ENCODE measurements at regions not wholly inside any gene's neighbourhood (a gene's known extent, or its start where the extent isn't known, plus 50 kb on each side); places are given as distances from the start of the nearest gene placed in this dataset.

DNA sequence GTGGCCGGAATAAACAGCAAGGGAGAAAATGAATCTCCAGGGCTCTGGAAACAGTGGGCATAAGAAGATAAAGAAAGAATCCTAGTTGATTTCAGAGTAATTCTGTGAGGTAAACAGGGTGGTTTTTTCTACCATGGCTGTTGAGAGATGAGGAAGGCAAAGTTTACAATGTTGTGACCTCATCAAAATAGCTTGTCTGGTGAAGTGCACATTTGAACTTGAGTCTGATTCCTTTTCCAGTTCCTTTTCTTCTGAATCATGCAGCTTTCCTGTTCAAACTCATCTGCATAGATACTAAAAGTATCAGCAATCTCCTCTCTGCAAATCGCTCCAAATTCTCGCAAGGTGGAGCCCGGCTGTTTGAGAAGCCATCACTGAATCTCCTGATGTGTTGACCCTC lies 161.7 kb downstream of the PLPP3 start (continued):
- TF ChIP-seq E2F4 (IDR thresholded peaks at IDR 0.05; ENCODE audit: low read depth, low read length) (no peak), RCOR1 (conservative IDR thresholded peaks at IDR 0.05; ENCODE audit: low read depth, low read length) (no peak), YY1 (IDR thresholded peaks at IDR 0.05; ENCODE audit: low read depth, low read length) (no peak)

- no peak for FAIRE-seq
Observed at GRCh38 chr1:56416495-56416894, 162.9 kb downstream of the PLPP3 start.

More at GRCh38 chr1:56416495-56416894, 162.9 kb downstream of the PLPP3 start:
- Histone ChIP-seq H3K79me2 (ENCODE audit: control insufficient read depth, insufficient read depth, low read length) (no peaks in the 10 kb centered on the region), H3K4me1 (ENCODE audit: control insufficient read depth, insufficient read depth, low read length) (no peaks in the 10 kb centered on the region), H3K9ac (ENCODE audit: control insufficient read depth, insufficient read depth, low read length) (no peak overlapping the region), H3K36me3 (ENCODE audit: control insufficient read depth in 2 of 2, insufficient read depth in 2 of 2, low read length in 1 of 2) (no peaks in the 10 kb centered on the region), H2AFZ (ENCODE audit: control insufficient read depth, low read depth, low read length) (no peak overlapping the region), H4K20me1 (ENCODE audit: control insufficient read depth, insufficient read depth) (no peaks in the 10 kb centered on the region), H3K27ac (ENCODE audit: control insufficient read depth, insufficient read depth) (no peak overlapping the region), H3K9me3 (replicated peaks; ENCODE audit: control insufficient read depth, insufficient read depth, low read length) (no peaks in the 10 kb centered on the region), H3K4me2 (ENCODE audit: control insufficient read depth, insufficient read depth) (no peak overlapping the region), H3K4me3 (no peak overlapping the region), H3K27me3 (replicated peaks in 1 of 2; ENCODE audit: control insufficient read depth in 2 of 2, insufficient read depth in 2 of 2, low read length in 1 of 2) (no peaks in the 10 kb centered on the region)
- in situ Hi-C loops (cut with MboI) (no loop called here), intact Hi-C loops (cut with micrococcal nuclease; ENCODE audit: unreplicated experiment) (no loop called here)
- SMC1A ChIA-PET (ENCODE audit: uncharacterized antibody, unreplicated experiment) = interaction anchor here (1.7 kb wide), 1 partner anchor 120 kb away, joined by 3 read pairs; no protein-coding TSS in a partner anchor
- CTCF ChIA-PET = no interaction called here
- ATAC-seq (peak; percentile 55), DNase-seq (ENCODE audit: low read depth, low spot score) (no peak)
- POLR2A ChIA-PET = no interaction called here
- no TSS peak for BruUV-seq (replicated peaks)
- RAD21 ChIA-PET (ENCODE audit: unreplicated experiment) = no interaction called here
- 0% methylated on average over 2 of the region's 2 CpGs for WGBS (ENCODE audit: insufficient coverage, insufficient replicate concordance, low lambda C conversion rate, missing lambda C conversion rate)
- TF ChIP-seq IRF5 (IDR thresholded peaks at IDR 0.05; ENCODE audit: borderline replicate concordance) (no peak), SMAD1 (IDR thresholded peaks at IDR 0.05; ENCODE audit: low read depth, partially characterized antibody) (no peak), ZBTB33 (IDR thresholded peaks at IDR 0.05) (no peak), EED (IDR thresholded peaks at IDR 0.05; ENCODE audit: low read depth) (no peak), RELB (IDR thresholded peaks at IDR 0.05; ENCODE audit: low read depth) (no peak), SMARCA5 (IDR thresholded peaks at IDR 0.05) (no peak), YBX1 (IDR thresholded peaks at IDR 0.05) (no peak), IKZF2 (IDR thresholded peaks at IDR 0.05) (no peak)
- TF ChIP-seq, protein P1, sequence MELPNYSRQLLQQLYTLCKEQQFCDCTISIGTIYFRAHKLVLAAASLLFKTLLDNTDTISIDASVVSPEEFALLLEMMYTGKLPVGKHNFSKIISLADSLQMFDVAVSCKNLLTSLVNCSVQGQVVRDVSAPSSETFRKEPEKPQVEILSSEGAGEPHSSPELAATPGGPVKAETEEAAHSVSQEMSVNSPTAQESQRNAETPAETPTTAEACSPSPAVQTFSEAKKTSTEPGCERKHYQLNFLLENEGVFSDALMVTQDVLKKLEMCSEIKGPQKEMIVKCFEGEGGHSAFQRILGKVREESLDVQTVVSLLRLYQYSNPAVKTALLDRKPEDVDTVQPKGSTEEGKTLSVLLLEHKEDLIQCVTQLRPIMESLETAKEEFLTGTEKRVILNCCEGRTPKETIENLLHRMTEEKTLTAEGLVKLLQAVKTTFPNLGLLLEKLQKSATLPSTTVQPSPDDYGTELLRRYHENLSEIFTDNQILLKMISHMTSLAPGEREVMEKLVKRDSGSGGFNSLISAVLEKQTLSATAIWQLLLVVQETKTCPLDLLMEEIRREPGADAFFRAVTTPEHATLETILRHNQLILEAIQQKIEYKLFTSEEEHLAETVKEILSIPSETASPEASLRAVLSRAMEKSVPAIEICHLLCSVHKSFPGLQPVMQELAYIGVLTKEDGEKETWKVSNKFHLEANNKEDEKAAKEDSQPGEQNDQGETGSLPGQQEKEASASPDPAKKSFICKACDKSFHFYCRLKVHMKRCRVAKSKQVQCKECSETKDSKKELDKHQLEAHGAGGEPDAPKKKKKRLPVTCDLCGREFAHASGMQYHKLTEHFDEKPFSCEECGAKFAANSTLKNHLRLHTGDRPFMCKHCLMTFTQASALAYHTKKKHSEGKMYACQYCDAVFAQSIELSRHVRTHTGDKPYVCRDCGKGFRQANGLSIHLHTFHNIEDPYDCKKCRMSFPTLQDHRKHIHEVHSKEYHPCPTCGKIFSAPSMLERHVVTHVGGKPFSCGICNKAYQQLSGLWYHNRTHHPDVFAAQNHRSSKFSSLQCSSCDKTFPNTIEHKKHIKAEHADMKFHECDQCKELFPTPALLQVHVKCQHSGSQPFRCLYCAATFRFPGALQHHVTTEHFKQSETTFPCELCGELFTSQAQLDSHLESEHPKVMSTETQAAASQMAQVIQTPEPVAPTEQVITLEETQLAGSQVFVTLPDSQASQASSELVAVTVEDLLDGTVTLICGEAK (IDR thresholded peaks at IDR 0.05; ENCODE audit: borderline replicate concordance) = no peak
- TF ChIP-seq, protein P2, sequence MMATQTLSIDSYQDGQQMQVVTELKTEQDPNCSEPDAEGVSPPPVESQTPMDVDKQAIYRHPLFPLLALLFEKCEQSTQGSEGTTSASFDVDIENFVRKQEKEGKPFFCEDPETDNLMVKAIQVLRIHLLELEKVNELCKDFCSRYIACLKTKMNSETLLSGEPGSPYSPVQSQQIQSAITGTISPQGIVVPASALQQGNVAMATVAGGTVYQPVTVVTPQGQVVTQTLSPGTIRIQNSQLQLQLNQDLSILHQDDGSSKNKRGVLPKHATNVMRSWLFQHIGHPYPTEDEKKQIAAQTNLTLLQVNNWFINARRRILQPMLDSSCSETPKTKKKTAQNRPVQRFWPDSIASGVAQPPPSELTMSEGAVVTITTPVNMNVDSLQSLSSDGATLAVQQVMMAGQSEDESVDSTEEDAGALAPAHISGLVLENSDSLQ (IDR thresholded peaks at IDR 0.05) = no peak
